HTR-8/SVneo (cell line): ENCODE measurements at regions not wholly inside any gene's neighbourhood (a gene's known extent, or its start where the extent isn't known, plus 50 kb on each side); places are given as distances from the start of the nearest gene placed in this dataset.

Experiments
- DNase-seq: peaks from one replicate; pipeline ENCODE4 v3.0.0; 2011; ENCODE audit warnings: low spot score, mixed read lengths; ENCODE audit not compliant: insufficient read length
- FAIRE-seq: peaks from 2 replicates; lab custom pipeline; 2011; peaks lifted over from hg19 to GRCh38; lab: Jason Lieb, UNC

GRCh38 chr6:91167846-91168245 is 581.0 kb upstream of the MAP3K7 start:
- no peak for FAIRE-seq

GRCh38 chr6:91166271-91167046 is 579.6 kb upstream of the MAP3K7 start:
- DNase-seq (no peak), FAIRE-seq (no peak)

More at GRCh38 chr6:91167846-91168245, 581.0 kb upstream of the MAP3K7 start:
- DNase-seq: no peak

DNA sequence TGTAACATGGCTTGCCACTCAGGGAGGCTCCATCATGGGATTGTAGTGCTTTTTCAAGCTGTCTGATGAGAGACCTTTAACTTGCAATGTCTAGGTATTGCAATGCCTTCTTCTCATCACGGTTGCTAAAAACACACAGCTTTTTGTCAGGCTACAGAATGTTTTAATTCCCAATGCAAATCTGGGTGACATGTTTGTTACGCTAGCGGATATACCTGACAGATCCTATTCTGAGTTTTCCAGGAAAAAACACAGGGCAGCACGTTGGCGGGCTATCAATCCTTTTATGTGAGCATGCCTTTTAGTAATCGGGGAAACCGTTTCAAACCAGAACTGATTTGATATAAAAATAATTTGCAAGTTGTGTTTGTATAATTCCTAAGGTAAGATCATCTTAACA is 577.2 kb upstream of the MAP3K7 start:
- DNase-seq: no peak
- no peak for FAIRE-seq

- DNase-seq (no peak), FAIRE-seq (no peak)
These were observed 574.4 kb upstream of the MAP3K7 start for GRCh38 chr6:91161246-91161645.

- DNase-seq (no peak), FAIRE-seq (no peak)
These were observed 568.4 kb upstream of the MAP3K7 start for GRCh38 chr6:91155129-91155785.

DNA sequence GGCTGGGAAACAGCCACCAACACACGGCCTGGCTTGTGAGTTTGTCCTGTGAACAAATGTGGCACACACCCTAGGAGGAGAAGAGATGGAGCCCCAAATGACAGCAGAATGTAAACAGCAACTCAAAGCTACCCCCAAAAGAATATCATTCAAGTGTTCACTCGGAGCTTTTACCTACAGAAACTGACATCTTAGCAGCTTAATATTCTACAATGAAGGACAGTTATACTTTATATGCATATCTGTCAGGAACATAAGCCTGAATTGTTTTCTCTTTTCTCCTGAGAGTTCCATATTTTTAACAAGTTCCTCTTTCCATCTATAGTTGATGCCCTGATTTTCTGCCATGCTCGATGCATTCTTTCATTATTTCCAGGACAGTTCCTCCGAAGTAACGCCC is 566.0 kb upstream of the MAP3K7 start:
- FAIRE-seq: no peak
- DNase-seq: no peak

- FAIRE-seq (no peak), DNase-seq (no peak)
These were observed 563.3 kb upstream of the MAP3K7 start for GRCh38 chr6:91149956-91150705.

GRCh38 chr6:91149246-91149955 is 562.5 kb upstream of the MAP3K7 start:
- DNase-seq: no peak
- FAIRE-seq: no peak

DNA sequence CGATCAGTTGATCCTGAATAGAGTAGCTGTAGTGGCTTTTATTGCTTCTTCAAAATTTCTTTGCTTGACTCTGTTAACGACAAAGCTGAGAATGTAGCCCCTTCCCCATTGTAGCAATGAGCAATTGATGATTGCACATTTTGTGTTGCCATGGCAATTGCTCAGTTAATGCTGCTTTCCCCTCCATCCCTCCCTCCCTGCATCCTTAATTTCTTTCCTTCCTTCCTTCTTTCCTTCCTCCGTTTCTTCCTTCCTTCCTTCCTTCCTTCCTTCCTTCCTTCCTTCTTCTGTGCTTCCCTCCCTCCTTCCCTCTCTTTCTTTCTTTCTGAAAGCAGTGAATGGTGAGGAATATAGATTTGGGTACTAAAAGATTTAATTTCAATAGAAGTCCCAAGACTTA is 557.3 kb upstream of the MAP3K7 start:
- DNase-seq (no peak), FAIRE-seq (no peak)

DNA sequence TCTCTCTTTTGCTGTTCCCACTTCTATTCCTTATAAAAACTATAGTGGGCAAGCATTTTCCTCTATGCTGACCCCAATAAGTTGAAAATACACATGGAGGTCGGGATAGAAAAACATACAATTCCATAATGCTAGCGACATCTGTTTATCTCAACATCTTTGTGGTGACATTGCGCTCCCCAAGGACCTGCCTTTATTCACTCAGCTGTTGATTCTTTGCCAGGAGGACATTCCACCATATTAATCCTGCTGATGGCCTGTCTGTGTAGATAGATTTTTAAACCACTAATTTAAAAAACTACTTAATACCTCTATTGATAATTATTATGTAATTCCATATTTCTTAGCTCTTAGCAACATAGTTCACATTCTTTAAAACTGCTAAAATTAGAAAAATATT is 555.3 kb upstream of the MAP3K7 start:
- FAIRE-seq (no peak), DNase-seq (no peak)

DNA sequence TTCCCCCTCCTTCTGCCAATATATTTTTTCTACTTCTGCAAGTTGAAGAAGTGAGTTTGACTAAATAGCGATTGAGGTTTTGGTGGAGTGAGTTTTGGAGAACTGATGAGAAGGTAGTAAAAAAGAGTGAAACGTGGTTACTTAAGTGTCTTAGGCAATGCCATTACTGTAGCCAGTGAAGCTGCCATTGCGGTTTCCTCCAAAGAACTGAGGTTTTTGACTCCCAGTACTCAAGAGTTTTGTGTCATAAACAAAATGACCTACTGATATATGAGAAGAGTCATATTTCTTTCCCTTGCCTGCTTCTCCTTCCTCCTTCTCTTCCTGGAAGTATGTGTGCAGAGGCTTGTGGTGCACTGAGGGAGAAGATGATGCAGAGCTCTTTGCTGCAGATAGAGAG is 554.5 kb upstream of the MAP3K7 start:
- DNase-seq (no peak), FAIRE-seq (no peak)

GRCh38 chr6:91140449-91140848 is 553.6 kb upstream of the MAP3K7 start:
- FAIRE-seq (no peak), DNase-seq (no peak)

DNA sequence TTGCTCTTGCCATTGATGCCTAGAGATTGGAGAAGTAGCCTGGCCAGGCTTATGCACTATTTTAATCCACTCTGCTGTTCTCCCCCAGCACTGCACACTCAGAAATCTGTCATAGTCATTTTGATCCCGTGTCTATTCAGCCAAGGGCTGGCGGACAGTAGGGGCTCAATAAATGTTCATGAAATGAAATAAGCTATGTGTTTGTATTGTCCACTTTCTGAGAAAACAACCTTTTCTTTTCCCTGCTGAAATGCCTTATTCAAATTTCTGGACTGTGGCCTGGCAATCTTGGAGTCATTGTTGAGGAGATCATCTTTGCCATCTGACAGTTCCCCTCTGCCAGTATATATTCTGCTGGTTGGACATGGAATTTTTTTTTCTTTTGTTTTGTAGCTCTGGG is 550.4 kb upstream of the MAP3K7 start:
- no peak for DNase-seq
- FAIRE-seq: no peak

DNA sequence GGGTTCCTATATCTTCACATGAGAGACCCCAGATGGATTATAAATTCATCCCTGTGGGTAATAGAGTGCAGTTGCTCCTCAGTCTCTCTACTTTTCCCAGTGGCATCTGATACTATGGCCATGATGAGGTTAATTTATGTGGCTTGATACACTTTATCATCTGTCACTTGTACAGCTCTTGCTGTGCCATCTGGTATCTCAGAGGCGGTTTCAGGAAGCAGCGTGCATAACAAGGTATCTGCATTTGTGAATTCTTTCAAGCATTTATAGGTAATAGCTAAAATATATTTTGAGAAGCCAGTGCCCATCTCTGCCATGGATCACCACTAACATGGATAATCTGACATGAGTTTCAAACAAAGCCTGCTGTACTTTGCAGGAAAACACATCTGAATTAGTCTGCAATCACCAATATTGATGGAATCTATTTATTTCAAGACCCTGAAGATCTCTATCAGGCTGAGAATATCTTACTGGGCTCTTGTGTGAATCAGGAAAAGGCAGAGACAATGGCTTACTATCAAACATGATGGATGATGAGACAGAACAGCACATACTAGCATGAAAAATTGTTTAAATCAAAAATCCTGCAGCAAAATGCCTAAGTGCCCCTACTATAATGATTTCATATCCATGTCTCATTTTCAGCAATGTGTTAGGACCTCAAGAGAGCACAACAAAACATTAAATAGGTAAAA is 548.7 kb upstream of the MAP3K7 start:
- no peak for FAIRE-seq
- no peak for DNase-seq

GRCh38 chr6:91132461-91132860 is 545.6 kb upstream of the MAP3K7 start:
- DNase-seq: peak; percentile 1
- FAIRE-seq: no peak

DNA sequence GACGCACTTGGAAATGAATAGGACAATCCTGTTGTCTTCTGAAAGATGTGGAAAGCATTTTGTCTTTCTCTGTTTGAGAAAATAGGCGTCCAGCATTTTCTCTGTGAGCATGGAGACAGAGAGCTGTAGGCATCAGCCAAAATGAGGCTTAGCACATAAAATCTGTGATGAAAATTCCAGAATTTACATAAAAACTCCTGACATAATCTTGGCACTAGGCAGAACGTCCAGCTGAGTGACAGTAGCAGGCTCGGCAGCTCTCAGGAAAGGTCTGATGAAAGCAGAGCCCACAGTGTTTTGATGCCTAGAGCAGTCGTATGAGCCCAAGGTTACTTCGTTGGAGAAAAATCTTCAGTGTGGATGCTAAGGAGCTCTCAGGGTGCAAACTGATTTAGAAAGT is 543.3 kb upstream of the MAP3K7 start:
- FAIRE-seq: no peak

GRCh38 chr6:91127752-91128151 is 540.9 kb upstream of the MAP3K7 start:
- no peak for DNase-seq
- no peak for FAIRE-seq

More for the DNA sequence above, 543.3 kb upstream of the MAP3K7 start:
- no peak for DNase-seq

- FAIRE-seq: no peak
- DNase-seq: no peak
These were observed 540.0 kb upstream of the MAP3K7 start for GRCh38 chr6:91126876-91127275.

DNA sequence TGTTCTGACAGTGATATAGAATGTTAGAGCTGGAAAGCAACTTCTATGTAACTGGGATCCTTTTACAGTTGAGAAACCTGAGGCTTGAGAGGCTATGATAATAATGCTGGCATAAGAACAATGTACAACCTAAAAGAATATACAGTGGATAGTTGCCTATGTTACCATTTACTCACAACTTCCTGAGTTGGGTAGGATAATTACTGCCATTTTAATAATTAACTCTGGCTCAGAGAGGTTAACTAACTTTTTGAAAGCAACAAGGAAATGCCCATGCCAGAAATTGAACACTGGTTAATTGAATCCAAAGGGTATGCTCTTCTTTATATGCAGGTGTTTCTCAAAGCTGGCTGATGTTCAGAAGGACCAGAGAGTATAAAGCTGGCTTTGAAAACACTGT is 530.7 kb upstream of the MAP3K7 start:
- FAIRE-seq (no peak), DNase-seq (no peak)

DNA sequence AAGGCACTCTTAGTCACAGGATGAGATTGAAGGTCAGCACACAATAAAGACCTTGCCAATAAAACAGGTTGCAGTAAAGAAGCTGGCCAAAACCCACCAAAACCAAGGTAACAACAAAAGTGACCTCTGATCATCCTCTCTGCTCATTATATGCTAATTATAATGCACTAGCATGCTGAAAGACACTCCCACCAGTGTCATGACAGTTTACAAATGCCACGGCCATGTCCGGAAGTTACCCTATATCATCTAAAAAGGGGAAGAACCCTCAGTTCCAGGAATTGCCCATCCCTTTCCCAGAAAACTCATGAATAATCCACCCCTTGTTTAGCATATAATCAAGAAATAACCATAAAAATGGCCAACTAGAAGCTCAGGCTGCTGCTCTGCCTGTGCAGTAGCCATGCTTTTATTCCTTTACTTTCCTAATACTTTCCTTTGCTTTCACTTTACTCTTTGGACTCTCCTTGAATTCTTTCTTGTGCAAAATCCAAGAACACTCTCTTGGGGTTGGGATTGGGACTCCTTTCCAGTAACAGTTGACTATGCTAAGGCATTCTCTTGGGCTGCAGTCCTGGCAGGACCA is 527.3 kb upstream of the MAP3K7 start:
- no peak for FAIRE-seq
- DNase-seq: no peak
